Choroid plexus epithelial cell (primary cell): ENCODE measurements at regions not wholly inside any gene's neighbourhood (a gene's known extent, or its start where the extent isn't known, plus 50 kb on each side); places are given as distances from the start of the nearest gene placed in this dataset.

ENCODE experiments used
- DNase-seq: peaks from one replicate; pipeline ENCODE4 v3.0.0-alpha.2; 2010; ENCODE audit warnings: low read depth
- H3K4me3 ChIP-seq: 2 replicates; pipeline ENCODE4 v1.5.1; 2011; ENCODE audit warnings: low read depth, mild to moderate bottlenecking, control low read depth, low read length, moderate library complexity
- CTCF ChIP-seq: conservative IDR thresholded peaks from 2 replicates; pipeline ENCODE4 v1.5.1; 2011; ENCODE audit warnings: low read depth, mild to moderate bottlenecking, control low read depth, inconsistent platforms, low read length, moderate library complexity

- H3K4me3 ChIP-seq = no peak overlapping the region
- DNase-seq = no peak
- no peak for TF ChIP-seq CTCF
Observed at GRCh38 chr9:109981091-109981490, 201.1 kb downstream of the PALM2AKAP2 start.

GRCh38 chr9:109986521-109986991, 206.6 kb downstream of the PALM2AKAP2 start:
- no peak overlapping the region for H3K4me3 ChIP-seq
- TF ChIP-seq CTCF = no peak
- DNase-seq = peak; percentile 96

DNA sequence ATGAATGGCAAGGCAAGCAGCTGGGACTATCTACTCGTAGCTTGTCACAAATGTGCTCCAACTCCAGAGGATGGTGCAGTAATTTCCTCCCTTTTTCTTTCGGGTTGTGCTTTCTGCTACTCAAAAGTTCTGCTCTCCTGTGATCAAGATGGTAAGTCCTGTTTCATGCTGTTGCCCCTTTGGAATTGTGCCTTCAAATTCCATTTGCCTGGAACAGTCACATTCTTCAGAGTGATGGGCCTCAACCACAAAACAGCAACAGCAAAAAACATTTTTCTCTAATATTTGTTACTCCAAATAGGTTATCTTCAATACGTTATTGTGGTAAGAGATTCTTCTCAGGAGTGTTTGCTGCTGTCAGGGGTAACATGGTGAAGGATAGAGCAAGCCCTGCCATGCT, 209.3 kb downstream of the PALM2AKAP2 start:
- no peak overlapping the region for H3K4me3 ChIP-seq
- no peak for TF ChIP-seq CTCF
- peak; percentile 57 for DNase-seq

- no peak for TF ChIP-seq CTCF
Observed at GRCh38 chr9:109990541-109990940, 210.5 kb downstream of the PALM2AKAP2 start.

DNA sequence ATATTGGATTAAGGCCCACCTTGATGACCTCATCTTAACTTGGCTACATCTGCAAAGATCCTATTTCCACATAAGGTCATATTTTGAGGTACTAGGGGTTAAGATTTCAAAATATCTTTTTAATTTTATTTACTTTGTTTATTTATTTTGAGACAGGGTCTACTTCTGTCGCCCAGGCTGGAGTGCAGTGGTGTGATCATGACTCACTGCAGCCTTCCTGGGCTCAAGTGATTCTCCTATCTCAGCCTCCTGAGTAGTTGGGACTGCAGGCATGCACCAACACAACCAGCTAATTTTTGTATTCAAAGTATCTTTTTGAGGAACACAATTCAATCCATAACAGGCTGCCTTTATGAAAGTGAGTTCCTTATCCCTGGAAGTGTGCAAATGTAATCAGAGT, 212.3 kb downstream of the PALM2AKAP2 start:
- no peak for DNase-seq
- no peak for TF ChIP-seq CTCF
- H3K4me3 ChIP-seq = no peak overlapping the region

More at GRCh38 chr9:109990541-109990940, 210.5 kb downstream of the PALM2AKAP2 start:
- no peak for DNase-seq
- H3K4me3 ChIP-seq = no peak overlapping the region

- no peak for TF ChIP-seq CTCF
- H3K4me3 ChIP-seq = no peak overlapping the region
- no peak for DNase-seq
Observed at GRCh38 chr9:109993250-109993978, 213.4 kb downstream of the PALM2AKAP2 start.

DNA sequence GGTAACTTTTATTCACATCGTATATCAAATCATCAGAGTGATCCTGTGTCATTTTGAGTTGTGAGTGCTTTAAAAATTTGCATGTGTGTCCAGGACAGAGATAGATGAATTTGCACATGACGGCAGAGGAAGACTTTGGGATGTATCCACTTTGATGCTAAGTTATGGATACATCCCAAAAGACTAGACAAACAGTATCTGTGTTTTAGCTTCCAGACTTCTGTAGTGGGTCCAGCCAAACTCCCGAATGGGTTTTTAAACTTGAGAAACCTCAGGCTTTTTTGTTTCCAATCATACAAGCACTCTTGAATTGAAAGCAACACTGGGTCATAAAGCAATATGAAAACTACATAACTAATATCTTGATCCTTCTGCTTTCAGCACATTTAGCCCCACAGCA, 213.8 kb downstream of the C9orf152 start:
- no peak overlapping the region for H3K4me3 ChIP-seq
- DNase-seq = no peak
- no peak for TF ChIP-seq CTCF
